GM04503 (cell line): ENCODE measurements at regions not wholly inside any gene's neighbourhood (a gene's known extent, or its start where the extent isn't known, plus 50 kb on each side); places are given as distances from the start of the nearest gene placed in this dataset.

ENCODE experiments used
- DNase-seq: peaks from one replicate; pipeline ENCODE4 v3.0.0-alpha.2; 2012; ENCODE audit warnings: low read depth

GRCh38 chr3:81045246-81045645 is 716.2 kb downstream of the GBE1 start:
- DNase-seq, result no peak

GRCh38 chr3:81043660-81044199 is 717.7 kb downstream of the GBE1 start:
- no peak for DNase-seq

- no peak for DNase-seq
Observed at GRCh38 chr3:81043009-81043408, 718.4 kb downstream of the GBE1 start.

- DNase-seq, result no peak
Observed at GRCh38 chr3:81041331-81041730, 720.1 kb downstream of the GBE1 start.

- DNase-seq, result no peak
Observed at GRCh38 chr3:81040107-81040506, 721.3 kb downstream of the GBE1 start.

- no peak for DNase-seq
Observed at GRCh38 chr3:81033684-81034083, 727.8 kb downstream of the GBE1 start.

- DNase-seq, result no peak
Observed at GRCh38 chr3:81033185-81033584, 728.3 kb downstream of the GBE1 start.

GRCh38 chr3:81029861-81030260 is 731.6 kb downstream of the GBE1 start:
- DNase-seq, result no peak

- DNase-seq, result no peak
Observed at GRCh38 chr3:81027344-81027743, 734.1 kb downstream of the GBE1 start.

GRCh38 chr3:81024560-81024959 is 736.9 kb downstream of the GBE1 start:
- DNase-seq, result no peak

- DNase-seq, result no peak
Observed at GRCh38 chr3:81022339-81022738, 739.1 kb downstream of the GBE1 start.

GRCh38 chr3:81013360-81013759 is 748.1 kb downstream of the GBE1 start:
- DNase-seq, result no peak

GRCh38 chr3:81005992-81006391 is 755.5 kb downstream of the GBE1 start:
- DNase-seq, result no peak

- DNase-seq, result no peak
Observed at GRCh38 chr3:81003817-81004216, 757.6 kb downstream of the GBE1 start.

GRCh38 chr3:81003008-81003645 is 758.3 kb downstream of the GBE1 start:
- DNase-seq, result no peak

GRCh38 chr3:80999481-80999880 is 762.0 kb downstream of the GBE1 start:
- no peak for DNase-seq

GRCh38 chr3:80998022-80998421 is 763.4 kb downstream of the GBE1 start:
- DNase-seq, result no peak

GRCh38 chr3:80997622-80998021 is 763.8 kb downstream of the GBE1 start:
- DNase-seq, result no peak

- no peak for DNase-seq
Observed at GRCh38 chr3:80994767-80995166, 766.7 kb downstream of the GBE1 start.

GRCh38 chr3:80994085-80994665 is 767.3 kb downstream of the GBE1 start:
- no peak for DNase-seq

GRCh38 chr3:80993241-80993945 is 768.1 kb downstream of the GBE1 start:
- DNase-seq, result no peak

GRCh38 chr3:80983753-80984152 is 777.7 kb downstream of the GBE1 start:
- no peak for DNase-seq
